ENCODE measurements at regions not wholly inside any gene's neighbourhood (a gene's known extent, or its start where the extent isn't known, plus 50 kb on each side); places are given as distances from the start of the nearest gene placed in this dataset.
A peak's percentile ranks its signal among the peaks of the same experiment; 100 is the strongest.

DNA sequence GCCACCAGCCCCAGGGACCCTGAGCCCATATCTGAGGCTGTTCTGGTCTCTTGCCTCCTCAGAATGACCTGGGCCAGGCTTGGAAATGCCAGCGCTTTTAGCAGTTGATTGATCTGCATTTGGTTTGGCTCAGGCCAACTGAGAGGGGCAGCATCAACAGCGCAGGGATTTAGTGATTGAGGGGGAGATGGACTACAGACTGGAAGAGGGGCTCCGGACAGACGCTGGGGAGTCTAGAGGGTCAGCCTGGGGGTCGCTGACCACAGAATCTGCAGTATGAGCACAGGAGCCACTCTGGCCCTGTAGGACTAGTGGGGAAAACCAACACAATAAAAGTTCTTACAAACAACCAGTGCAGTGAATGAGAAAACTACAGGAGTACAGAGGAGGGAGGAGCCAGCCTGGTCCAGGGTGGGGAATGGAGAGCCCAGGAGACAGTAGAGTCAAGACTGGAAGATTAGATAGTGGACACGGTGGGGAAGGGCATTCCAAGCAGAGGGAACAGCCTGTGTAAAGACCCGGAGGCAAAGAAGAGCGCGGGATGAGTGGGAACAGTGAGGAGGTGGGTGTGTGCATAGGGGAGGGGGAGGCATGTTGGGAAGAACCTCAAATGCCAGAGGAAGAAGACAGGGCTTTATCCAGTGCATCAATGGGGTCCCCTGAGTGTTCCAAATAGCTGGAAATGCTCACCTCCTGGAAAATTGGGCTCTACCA is 128.9 kb downstream of the MRM1 start:
- Histone ChIP-seq H3K36me3 (ENCODE audit: low read depth, low read length) (no peaks in the 10 kb centered on the region), H3K4me3 (ENCODE audit: low read length) (no peak overlapping the region), H4K20me1 (ENCODE audit: low read length) (no peaks in the 10 kb centered on the region), H3F3A (ENCODE audit: low read length, unreplicated experiment) (no peaks in the 10 kb centered on the region), H2AFZ (ENCODE audit: low read length) (no peak overlapping the region), H3K27ac (ENCODE audit: low read length) (no peak overlapping the region), H3K79me2 (ENCODE audit: low read length) (no peaks in the 10 kb centered on the region), H3K4me2 (ENCODE audit: low read length) (no peak overlapping the region), H3K9me2 (replicated peaks; ENCODE audit: low read length) (no peaks in the 10 kb centered on the region), H3K4me1 (ENCODE audit: insufficient read depth, low read length) (no peaks in the 10 kb centered on the region), H3K9me3 (ENCODE audit: low read length) (no peaks in the 10 kb centered on the region), H3K9ac (ENCODE audit: low read length) (no peak overlapping the region), H3K27me3 (ENCODE audit: low read length) (no peaks in the 10 kb centered on the region)
- DNase-seq: no peak
- ChIA-PET POLR2A (ENCODE audit: unreplicated experiment) (no interaction called here), CTCF (no interaction called here)
- no peak for ATAC-seq
- no TSS peak for BruUV-seq (replicated peaks)
- intact Hi-C loops (cut with micrococcal nuclease): no loop called here
- TF ChIP-seq, protein P1, sequence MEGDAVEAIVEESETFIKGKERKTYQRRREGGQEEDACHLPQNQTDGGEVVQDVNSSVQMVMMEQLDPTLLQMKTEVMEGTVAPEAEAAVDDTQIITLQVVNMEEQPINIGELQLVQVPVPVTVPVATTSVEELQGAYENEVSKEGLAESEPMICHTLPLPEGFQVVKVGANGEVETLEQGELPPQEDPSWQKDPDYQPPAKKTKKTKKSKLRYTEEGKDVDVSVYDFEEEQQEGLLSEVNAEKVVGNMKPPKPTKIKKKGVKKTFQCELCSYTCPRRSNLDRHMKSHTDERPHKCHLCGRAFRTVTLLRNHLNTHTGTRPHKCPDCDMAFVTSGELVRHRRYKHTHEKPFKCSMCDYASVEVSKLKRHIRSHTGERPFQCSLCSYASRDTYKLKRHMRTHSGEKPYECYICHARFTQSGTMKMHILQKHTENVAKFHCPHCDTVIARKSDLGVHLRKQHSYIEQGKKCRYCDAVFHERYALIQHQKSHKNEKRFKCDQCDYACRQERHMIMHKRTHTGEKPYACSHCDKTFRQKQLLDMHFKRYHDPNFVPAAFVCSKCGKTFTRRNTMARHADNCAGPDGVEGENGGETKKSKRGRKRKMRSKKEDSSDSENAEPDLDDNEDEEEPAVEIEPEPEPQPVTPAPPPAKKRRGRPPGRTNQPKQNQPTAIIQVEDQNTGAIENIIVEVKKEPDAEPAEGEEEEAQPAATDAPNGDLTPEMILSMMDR (conservative IDR thresholded peaks at IDR 0.05; ENCODE audit: low read depth, low read length): no peak
- TF ChIP-seq EZH2 (IDR thresholded peaks at IDR 0.05; ENCODE audit: low read length, unreplicated experiment) (no peak), EZH2phosphoT487 (IDR thresholded peaks at IDR 0.05; ENCODE audit: borderline replicate concordance, low read length) (no peak)

- no peak overlapping the region for H3K4me3 ChIP-seq (ENCODE audit: low read length)
- no peaks in the 10 kb centered on the region for H3K4me1 ChIP-seq (ENCODE audit: insufficient read depth, low read length)
- no peak overlapping the region for H2AFZ ChIP-seq (ENCODE audit: low read length)
- H3K4me2 ChIP-seq (ENCODE audit: low read length): no peak overlapping the region
- no peak overlapping the region for H3K9ac ChIP-seq (ENCODE audit: low read length)
- no peaks in the 10 kb centered on the region; the same call in 1 of the 2 replicates for H3K27me3 ChIP-seq (ENCODE audit: low read length)
- DNase-seq (peak; percentile 36), ATAC-seq (no peak)
- CTCF ChIA-PET: no interaction called here
- no peaks in the 10 kb centered on the region for H3K79me2 ChIP-seq (ENCODE audit: low read length)
- no peaks in the 10 kb centered on the region for H3F3A ChIP-seq (ENCODE audit: low read length, unreplicated experiment)
- H4K20me1 ChIP-seq (ENCODE audit: low read length): no peaks in the 10 kb centered on the region
- H3K27ac ChIP-seq (ENCODE audit: low read length): no peak overlapping the region
- no TSS peak for BruUV-seq (replicated peaks)
- POLR2A ChIA-PET (ENCODE audit: unreplicated experiment): no interaction called here
- H3K9me2 ChIP-seq (replicated peaks; ENCODE audit: low read length): no peaks in the 10 kb centered on the region
- intact Hi-C loops (cut with micrococcal nuclease): no loop called here
- TF ChIP-seq, protein P1 (conservative IDR thresholded peaks at IDR 0.05; ENCODE audit: low read depth, low read length): no peak
- TF ChIP-seq EZH2 (IDR thresholded peaks at IDR 0.05; ENCODE audit: low read length, unreplicated experiment) (no peak), EZH2phosphoT487 (IDR thresholded peaks at IDR 0.05; ENCODE audit: borderline replicate concordance, low read length) (no peak)
- no peaks in the 10 kb centered on the region for H3K36me3 ChIP-seq (ENCODE audit: low read depth, low read length)
- no peaks in the 10 kb centered on the region for H3K9me3 ChIP-seq (ENCODE audit: low read length)
Measured at GRCh38 chr17:36730857-36731490, 129.6 kb downstream of the MRM1 start.

GRCh38 chr17:36731811-36732210 is 130.4 kb downstream of the MRM1 start:
- POLR2A ChIA-PET (ENCODE audit: unreplicated experiment): no interaction called here
- H3K9ac ChIP-seq (ENCODE audit: low read length): no peak overlapping the region
- CTCF ChIA-PET: no interaction called here

More at GRCh38 chr17:36731811-36732210, 130.4 kb downstream of the MRM1 start:
- BruUV-seq (replicated peaks): no TSS peak
- no peaks in the 10 kb centered on the region for H3K79me2 ChIP-seq (ENCODE audit: low read length)
- no peaks in the 10 kb centered on the region for H3F3A ChIP-seq (ENCODE audit: low read length, unreplicated experiment)
- H3K27me3 ChIP-seq (ENCODE audit: low read length): no peaks in the 10 kb centered on the region; the same call in 1 of the 2 replicates
- no peaks in the 10 kb centered on the region for H3K9me3 ChIP-seq (ENCODE audit: low read length)
- intact Hi-C loops (cut with micrococcal nuclease): no loop called here
- no peak overlapping the region for H3K27ac ChIP-seq (ENCODE audit: low read length)
- no peak for DNase-seq
- TF ChIP-seq EZH2 (IDR thresholded peaks at IDR 0.05; ENCODE audit: low read length, unreplicated experiment) (no peak), EZH2phosphoT487 (IDR thresholded peaks at IDR 0.05; ENCODE audit: borderline replicate concordance, low read length) (no peak)
- TF ChIP-seq, protein P1 (conservative IDR thresholded peaks at IDR 0.05; ENCODE audit: low read depth, low read length): no peak
- H4K20me1 ChIP-seq (ENCODE audit: low read length): no peaks in the 10 kb centered on the region
- H3K36me3 ChIP-seq (ENCODE audit: low read depth, low read length): no peaks in the 10 kb centered on the region
- H3K9me2 ChIP-seq (replicated peaks; ENCODE audit: low read length): no peaks in the 10 kb centered on the region
- H3K4me2 ChIP-seq (ENCODE audit: low read length): no peak overlapping the region
- ATAC-seq: no peak
- H3K4me1 ChIP-seq (ENCODE audit: insufficient read depth, low read length): no peaks in the 10 kb centered on the region
- H3K4me3 ChIP-seq (ENCODE audit: low read length): no peak overlapping the region
- no peak overlapping the region for H2AFZ ChIP-seq (ENCODE audit: low read length)
